Raji (cell line): ENCODE measurements at regions not wholly inside any gene's neighbourhood (a gene's known extent, or its start where the extent isn't known, plus 50 kb on each side); places are given as distances from the start of the nearest gene placed in this dataset.
A peak's percentile ranks its signal among the peaks of the same experiment; 100 is the strongest.

Experiments
- POLR2A ChIP-seq: IDR thresholded peaks from 2 replicates; pipeline ENCODE4 v1.6.1; 2011; ENCODE audit warnings: low read depth, low read length, control low read depth; ENCODE audit not compliant: insufficient read depth

- no peak for TF ChIP-seq POLR2A
Measured at GRCh38 chr18:46320928-46321711, 216.9 kb downstream of the HAUS1 start.

GRCh38 chr18:46321955-46322354, 217.8 kb downstream of the HAUS1 start:
- TF ChIP-seq POLR2A: no peak

GRCh38 chr18:46322411-46322891, 218.3 kb downstream of the HAUS1 start:
- TF ChIP-seq POLR2A: no peak

- TF ChIP-seq POLR2A: no peak
Measured at GRCh38 chr18:46322941-46323340, 218.8 kb downstream of the HAUS1 start.

GRCh38 chr18:46324087-46324955, 220.1 kb downstream of the HAUS1 start:
- TF ChIP-seq POLR2A: 0 out of 2 replicates have a peak, but pooled peaks have one; percentile 26

GRCh38 chr18:46325895-46326294, 221.7 kb downstream of the HAUS1 start:
- TF ChIP-seq POLR2A: no peak

GRCh38 chr18:46329736-46330246, 225.6 kb downstream of the HAUS1 start:
- no peak for TF ChIP-seq POLR2A

- no peak for TF ChIP-seq POLR2A
Measured at GRCh38 chr18:46331316-46331715, 227.1 kb downstream of the HAUS1 start.

GRCh38 chr18:46332286-46332801, 228.2 kb downstream of the HAUS1 start:
- no peak for TF ChIP-seq POLR2A

- TF ChIP-seq POLR2A: no peak
Measured at GRCh38 chr18:46332921-46333341, 228.7 kb downstream of the HAUS1 start.

- no peak for TF ChIP-seq POLR2A
Measured at GRCh38 chr18:46333431-46334135, 229.4 kb downstream of the HAUS1 start.

- TF ChIP-seq POLR2A: no peak
Measured at GRCh38 chr18:46334868-46335281, 230.7 kb downstream of the HAUS1 start.

- no peak for TF ChIP-seq POLR2A
Measured at GRCh38 chr18:46335534-46336101, 231.4 kb downstream of the HAUS1 start.
